ENCODE measurements at regions not wholly inside any gene's neighbourhood (a gene's known extent, or its start where the extent isn't known, plus 50 kb on each side); places are given as distances from the start of the nearest gene placed in this dataset.

DNA sequence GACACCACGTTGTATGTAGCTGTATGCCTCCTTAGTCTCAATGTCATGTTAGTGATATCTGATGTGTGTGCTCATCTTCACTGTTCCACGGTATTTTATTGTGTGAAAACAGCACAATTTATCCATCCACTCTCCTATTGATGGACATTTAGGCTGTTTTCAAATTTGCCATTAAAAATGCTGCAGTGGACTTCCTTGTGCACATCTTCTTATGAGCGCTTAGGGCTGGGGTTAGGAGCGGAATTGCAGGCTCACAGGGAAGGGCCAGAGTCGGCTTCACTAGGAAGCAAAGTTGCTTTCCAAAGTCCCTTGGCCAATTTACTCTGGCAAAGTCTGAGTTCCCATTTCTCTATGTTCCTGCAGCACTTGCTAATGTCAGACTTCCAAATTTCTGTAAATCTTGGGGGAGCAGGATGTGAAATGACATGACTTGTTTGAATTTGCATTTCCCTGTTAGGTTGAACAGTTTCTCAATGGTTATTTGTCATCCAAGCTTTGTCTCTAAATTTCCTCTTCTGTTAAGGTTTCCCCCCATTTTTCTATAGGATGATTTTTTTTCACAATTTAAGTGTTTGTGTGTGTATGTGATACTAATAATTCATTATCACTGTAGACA, 75.4 kb downstream of the MYEOV start:
- ATAC-seq (replicated peaks in 1 of 2) (no peak), DNase-seq (no peak)
- Mint-ChIP-seq H3K4me3 (no peak overlapping the region), H3K27ac (no peak overlapping the region), H3K9me3 (peaks cover 0 to 6% of the 10 kb centered on the region in 2 donors), H3K27me3 (ENCODE audit: low read depth) (no peaks in the 10 kb centered on the region), H3K4me1 (ENCODE audit: low read depth) (no peaks in the 10 kb centered on the region), H3K36me3 (ENCODE audit: insufficient read depth in 2 of 2) (no peaks in the 10 kb centered on the region)

DNA sequence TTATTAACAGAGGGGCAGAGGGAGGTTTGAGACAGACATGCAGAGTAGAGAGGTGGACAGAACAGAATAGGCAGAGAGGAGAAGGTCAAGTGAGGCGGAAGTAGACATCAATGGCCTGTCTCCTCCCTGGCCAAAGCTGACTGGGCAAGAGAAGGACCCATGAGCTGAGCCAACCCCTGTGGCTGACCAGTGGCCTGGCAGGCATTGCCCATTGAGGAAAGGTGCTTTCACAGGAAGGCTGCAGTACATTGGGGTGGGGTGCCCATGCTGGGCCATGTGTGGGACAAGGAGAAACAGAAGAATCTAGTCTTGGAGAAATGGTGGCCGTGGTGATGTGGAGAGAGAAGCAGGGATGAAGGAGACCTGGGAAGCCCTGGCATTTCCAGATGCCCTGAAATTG, 76.0 kb downstream of the MYEOV start:
- Mint-ChIP-seq H3K27me3 (ENCODE audit: low read depth) (no peaks in the 10 kb centered on the region), H3K9me3 (peaks cover 0 to 6% of the 10 kb centered on the region in 2 donors), H3K4me3 (no peak overlapping the region), H3K27ac (no peak overlapping the region), H3K36me3 (ENCODE audit: insufficient read depth in 2 of 2) (no peaks in the 10 kb centered on the region), H3K4me1 (ENCODE audit: low read depth) (no peaks in the 10 kb centered on the region)
- ATAC-seq (replicated peaks in 1 of 2) (no peak), DNase-seq (no peak)

DNA sequence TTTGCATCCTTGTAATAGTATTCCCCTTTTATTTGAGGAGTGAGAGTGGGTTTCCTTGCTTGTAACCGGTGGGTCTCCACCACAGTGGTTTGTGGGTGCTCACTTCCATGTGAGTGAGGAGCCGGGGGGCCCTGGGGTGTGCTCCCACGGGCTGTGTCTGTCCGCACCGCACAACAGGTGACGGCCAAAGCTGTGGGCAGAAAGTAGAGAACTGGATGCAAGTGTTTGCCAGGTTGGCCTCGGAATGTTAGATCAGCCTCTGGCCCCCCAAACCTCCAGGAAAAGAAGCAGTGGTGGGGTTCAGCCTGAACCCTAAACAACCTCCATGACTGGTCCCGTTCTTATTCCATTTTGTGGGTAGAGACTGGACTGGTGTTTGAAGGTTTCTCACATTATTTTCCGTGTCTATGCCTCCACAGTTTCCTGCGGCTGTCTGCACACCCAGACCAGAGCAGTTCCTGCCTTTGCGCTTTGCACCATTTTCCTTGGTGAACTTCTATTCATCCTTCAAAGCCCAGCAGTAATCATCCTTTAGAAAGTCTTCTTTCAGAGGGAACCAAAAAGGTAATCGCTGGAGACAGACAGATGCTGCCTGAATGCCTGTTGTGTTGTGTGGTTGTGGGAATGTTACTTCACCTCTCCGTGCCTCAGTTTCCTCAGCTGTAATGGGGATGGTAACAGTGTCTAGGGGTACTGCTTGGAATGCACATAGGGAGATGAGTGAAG, 77.2 kb downstream of the MYEOV start:
- H3K36me3 Mint-ChIP-seq (ENCODE audit: insufficient read depth in 2 of 2): no peaks in the 10 kb centered on the region
- DNase-seq (no peak), ATAC-seq (replicated peaks in 1 of 2) (no peak)
- peaks cover 0 to 6% of the 10 kb centered on the region in 2 donors for H3K9me3 Mint-ChIP-seq
- no peaks in the 10 kb centered on the region for H3K4me1 Mint-ChIP-seq (ENCODE audit: low read depth)
- H3K27ac Mint-ChIP-seq: no peak overlapping the region
- H3K27me3 Mint-ChIP-seq (ENCODE audit: low read depth): no peaks in the 10 kb centered on the region
- H3K4me3 Mint-ChIP-seq: no peak overlapping the region

DNA sequence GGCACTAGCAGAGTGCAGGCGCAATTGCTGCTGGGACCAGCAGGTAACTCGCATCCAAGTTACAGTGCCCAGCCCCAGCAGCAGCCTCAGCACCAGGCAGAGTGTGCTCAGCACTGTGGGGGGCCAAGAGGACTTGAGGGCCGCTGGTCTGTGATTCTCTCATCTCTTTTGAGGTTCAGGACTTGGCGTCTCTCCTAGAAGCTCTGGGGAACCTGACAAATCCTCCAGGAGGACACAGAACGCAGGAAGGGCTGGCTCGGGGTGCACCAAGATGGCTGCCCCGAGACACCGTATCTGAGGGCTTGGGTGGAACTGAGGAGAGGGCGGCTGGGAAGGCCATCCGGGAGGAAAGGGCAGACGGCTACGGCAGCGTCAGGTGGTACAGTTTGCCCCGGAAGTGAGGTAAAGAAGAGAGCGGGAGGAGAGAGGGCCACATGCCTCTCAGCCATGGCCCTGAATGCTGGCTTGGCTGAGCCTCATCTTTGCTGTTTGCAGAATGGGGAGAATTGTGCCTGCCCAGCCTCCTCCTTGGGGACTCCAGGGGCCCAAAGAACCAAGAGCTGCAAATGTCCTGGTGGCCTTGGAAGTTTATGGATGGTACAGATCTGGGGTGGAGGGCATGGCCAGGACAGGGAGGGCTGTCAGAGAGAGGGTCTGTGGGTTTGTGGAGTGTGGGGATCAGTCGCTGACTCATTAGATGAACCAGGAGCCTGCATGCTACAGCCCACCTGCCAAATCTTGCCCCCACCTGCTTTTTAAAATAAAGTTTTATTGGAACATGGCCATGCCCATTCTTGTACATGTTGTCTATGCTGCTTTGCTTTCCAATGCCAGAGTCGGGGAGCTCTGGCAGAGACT, 78.0 kb downstream of the MYEOV start:
- H3K27ac Mint-ChIP-seq: no peak overlapping the region
- no peak for ATAC-seq (replicated peaks in 1 of 2)
- H3K36me3 Mint-ChIP-seq (ENCODE audit: insufficient read depth in 2 of 2): no peaks in the 10 kb centered on the region
- peaks cover 0 to 6% of the 10 kb centered on the region in 2 donors for H3K9me3 Mint-ChIP-seq
- H3K4me3 Mint-ChIP-seq: no peak overlapping the region
- H3K27me3 Mint-ChIP-seq (ENCODE audit: low read depth): no peaks in the 10 kb centered on the region
- no peak for DNase-seq
- no peaks in the 10 kb centered on the region for H3K4me1 Mint-ChIP-seq (ENCODE audit: low read depth)

DNA sequence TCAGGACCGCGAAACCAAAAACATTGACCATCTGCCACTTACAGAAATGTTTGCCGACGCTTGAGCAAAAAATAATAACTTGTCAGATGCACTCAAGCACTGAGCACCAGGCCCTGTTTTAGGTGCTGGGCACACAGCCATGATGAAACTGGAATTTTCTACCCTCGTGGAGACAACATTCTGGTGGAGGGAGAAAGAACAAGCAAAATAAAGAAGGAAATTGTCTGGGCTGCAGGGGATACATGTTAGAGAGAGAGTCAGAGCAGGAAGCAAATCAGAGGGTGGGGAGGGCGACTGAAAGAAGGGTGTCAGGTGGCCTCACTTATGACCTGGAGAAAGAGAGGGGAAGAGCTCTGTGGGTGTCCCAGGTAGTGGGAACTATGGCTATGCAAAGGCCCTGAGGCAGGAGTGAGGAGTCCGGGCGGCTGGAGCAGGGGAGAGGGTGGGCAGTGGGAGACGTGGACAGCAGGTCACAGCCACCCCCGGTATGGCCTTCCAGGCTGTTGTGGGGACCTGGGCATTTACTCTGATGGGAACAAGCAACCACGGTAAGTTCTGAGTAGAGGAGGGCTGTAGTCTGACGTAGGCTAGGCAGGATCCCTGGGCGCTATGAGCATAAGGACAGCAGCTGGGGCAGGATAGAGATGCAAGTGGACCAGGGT, 78.8 kb downstream of the MYEOV start:
- Mint-ChIP-seq H3K27ac (no peak overlapping the region), H3K9me3 (peaks cover 0 to 6% of the 10 kb centered on the region in 2 donors), H3K27me3 (ENCODE audit: low read depth) (no peaks in the 10 kb centered on the region), H3K4me3 (no peak overlapping the region), H3K36me3 (ENCODE audit: insufficient read depth in 2 of 2) (no peaks in the 10 kb centered on the region), H3K4me1 (ENCODE audit: low read depth) (no peaks in the 10 kb centered on the region)
- DNase-seq (no peak), ATAC-seq (replicated peaks in 1 of 2) (no peak)

DNA sequence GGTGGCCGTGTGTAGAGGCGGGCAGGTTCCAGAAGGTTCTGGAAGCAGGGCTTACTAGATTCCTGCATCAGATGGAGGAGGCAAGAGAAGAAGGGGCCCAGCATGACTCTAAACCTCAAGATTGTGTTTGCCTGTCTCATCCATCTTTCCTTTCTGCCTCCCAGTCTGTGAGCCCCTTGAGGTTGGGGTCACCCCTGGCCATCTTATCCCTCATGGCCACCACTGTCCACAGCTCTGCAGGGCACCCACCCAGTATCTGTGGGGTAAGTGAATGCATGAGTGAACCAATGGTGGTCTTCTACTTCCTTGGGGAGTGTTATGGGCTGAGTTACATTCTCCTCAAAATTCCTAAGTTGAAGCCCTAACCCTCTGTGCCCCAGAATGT, 79.3 kb downstream of the MYEOV start:
- Mint-ChIP-seq H3K9me3 (peaks cover 0 to 6% of the 10 kb centered on the region in 2 donors), H3K27ac (no peak overlapping the region), H3K36me3 (ENCODE audit: insufficient read depth in 2 of 2) (no peaks in the 10 kb centered on the region), H3K27me3 (ENCODE audit: low read depth) (no peaks in the 10 kb centered on the region), H3K4me1 (ENCODE audit: low read depth) (no peaks in the 10 kb centered on the region), H3K4me3 (no peak overlapping the region)
- DNase-seq (no peak), ATAC-seq (replicated peaks in 1 of 2) (no peak)

DNA sequence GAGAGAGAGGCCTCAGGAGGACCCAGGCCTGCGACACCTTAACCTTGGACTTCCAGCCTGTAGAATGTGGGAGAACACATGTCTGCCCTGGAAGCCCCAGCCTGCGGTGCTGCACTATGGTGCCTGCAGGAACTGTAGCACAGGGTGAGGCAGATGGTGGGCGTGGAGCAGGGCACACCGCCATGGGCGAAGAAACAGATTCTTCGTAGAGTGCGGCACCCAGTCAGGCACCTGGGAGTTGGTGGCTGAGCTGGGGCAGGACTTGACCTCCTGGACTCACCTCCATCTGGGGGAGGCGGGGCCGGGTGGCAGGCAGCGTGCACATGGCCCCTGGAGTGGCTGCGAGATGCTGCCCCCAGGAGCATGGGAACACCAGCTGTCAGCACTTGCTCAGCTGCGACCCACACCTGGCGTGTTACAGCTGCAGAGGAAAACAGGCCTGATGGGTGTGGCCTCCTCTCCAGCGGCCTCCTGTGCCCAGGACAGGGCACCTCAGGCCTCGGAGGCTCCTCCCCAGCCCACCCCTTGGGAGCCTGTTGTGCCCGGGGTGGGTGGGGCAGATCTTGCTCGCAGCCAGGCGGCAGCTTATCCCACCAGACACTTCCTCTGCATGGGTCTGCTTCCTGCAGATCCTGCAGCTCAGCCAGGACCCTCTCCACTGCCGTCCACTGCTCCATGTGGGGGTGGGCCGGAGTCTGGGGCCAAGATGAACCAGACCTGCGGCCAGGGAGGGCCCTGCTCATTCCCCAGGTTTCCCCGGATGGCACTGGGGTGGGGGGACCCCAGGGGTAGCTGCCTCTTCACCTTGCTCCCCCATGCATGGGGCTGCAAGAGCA, 80.4 kb downstream of the MYEOV start:
- no peaks in the 10 kb centered on the region for H3K36me3 Mint-ChIP-seq (ENCODE audit: insufficient read depth in 2 of 2)
- no peak overlapping the region for H3K4me3 Mint-ChIP-seq
- H3K27ac Mint-ChIP-seq: no peak overlapping the region
- H3K4me1 Mint-ChIP-seq (ENCODE audit: low read depth): no peaks in the 10 kb centered on the region
- peaks cover 0 to 2% of the 10 kb centered on the region in 2 donors for H3K9me3 Mint-ChIP-seq
- H3K27me3 Mint-ChIP-seq (ENCODE audit: low read depth): no peaks in the 10 kb centered on the region
- ATAC-seq (replicated peaks in 1 of 2) (no peak), DNase-seq (no peak)

DNA sequence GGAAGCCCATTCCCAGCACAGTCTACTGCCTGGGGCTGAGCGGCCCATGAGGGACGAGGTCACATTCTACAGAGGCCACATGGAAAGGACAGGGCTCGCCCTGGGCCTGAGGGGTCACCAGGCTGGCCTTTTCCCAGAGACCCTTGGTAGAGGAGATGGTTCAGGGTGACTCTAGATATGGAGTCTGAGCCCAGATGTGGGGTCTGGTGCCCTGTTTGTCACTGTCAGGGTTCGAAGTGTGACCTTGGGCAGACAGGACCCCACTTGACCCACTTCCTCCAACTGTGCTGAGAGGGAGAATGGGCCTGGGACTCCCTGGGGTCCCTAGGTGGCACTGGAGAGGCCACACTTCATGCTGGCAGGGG, 81.0 kb downstream of the MYEOV start:
- no peaks in the 10 kb centered on the region for H3K27me3 Mint-ChIP-seq (ENCODE audit: low read depth)
- ATAC-seq (replicated peaks in 1 of 2) (no peak), DNase-seq (no peak)
- H3K4me1 Mint-ChIP-seq (ENCODE audit: low read depth): no peaks in the 10 kb centered on the region
- H3K36me3 Mint-ChIP-seq (ENCODE audit: insufficient read depth in 2 of 2): no peaks in the 10 kb centered on the region
- no peak overlapping the region for H3K27ac Mint-ChIP-seq
- H3K9me3 Mint-ChIP-seq: no peaks in the 10 kb centered on the region
- no peak overlapping the region for H3K4me3 Mint-ChIP-seq

DNA sequence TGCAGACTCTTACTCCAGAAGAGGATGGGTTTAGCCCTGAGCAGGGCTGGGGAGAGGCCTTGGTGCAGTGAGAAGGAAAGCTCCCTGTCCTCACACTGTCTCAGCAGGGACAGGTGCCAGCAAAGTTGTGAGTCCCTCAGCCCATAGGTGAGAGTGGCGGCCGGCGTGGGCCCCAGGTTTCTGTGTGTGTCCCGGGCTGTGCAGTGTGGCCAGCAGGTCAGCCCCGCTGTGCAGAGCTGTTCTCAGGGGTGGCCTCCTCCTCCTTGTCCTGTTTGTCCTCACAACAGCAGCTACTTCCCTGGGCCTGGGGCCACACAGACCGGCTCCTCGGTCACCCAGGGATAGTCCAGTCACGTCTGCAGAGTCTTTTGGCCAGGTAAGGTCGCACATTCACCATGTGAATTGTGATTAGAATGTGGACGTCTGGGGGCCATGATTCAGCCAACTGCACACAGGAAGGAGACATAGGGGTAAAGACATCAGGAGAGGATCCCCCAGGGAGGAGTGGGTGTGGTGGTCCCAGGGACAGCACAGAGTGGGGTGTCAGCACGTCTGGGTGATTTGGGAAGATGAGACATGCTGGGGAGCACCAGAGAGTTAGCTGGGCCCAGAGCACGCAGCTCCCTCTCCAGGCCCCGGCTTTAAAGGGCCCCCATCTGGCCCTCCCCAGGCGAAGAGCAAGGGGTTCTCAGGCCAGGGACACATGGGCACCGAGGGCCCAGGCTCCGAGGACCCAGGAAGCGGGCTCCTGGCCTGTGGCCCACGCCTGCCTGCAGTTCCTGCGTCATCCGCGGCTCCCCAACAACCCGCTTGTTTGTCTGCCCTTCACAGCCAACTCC, 81.6 kb downstream of the MYEOV start:
- Mint-ChIP-seq H3K27me3 (ENCODE audit: low read depth) (no peaks in the 10 kb centered on the region), H3K9me3 (no peaks in the 10 kb centered on the region), H3K4me3 (no peak overlapping the region), H3K27ac (no peak overlapping the region), H3K36me3 (ENCODE audit: insufficient read depth in 2 of 2) (no peaks in the 10 kb centered on the region), H3K4me1 (ENCODE audit: low read depth) (no peaks in the 10 kb centered on the region)
- ATAC-seq (replicated peaks in 1 of 2) (no peak), DNase-seq (no peak)

DNA sequence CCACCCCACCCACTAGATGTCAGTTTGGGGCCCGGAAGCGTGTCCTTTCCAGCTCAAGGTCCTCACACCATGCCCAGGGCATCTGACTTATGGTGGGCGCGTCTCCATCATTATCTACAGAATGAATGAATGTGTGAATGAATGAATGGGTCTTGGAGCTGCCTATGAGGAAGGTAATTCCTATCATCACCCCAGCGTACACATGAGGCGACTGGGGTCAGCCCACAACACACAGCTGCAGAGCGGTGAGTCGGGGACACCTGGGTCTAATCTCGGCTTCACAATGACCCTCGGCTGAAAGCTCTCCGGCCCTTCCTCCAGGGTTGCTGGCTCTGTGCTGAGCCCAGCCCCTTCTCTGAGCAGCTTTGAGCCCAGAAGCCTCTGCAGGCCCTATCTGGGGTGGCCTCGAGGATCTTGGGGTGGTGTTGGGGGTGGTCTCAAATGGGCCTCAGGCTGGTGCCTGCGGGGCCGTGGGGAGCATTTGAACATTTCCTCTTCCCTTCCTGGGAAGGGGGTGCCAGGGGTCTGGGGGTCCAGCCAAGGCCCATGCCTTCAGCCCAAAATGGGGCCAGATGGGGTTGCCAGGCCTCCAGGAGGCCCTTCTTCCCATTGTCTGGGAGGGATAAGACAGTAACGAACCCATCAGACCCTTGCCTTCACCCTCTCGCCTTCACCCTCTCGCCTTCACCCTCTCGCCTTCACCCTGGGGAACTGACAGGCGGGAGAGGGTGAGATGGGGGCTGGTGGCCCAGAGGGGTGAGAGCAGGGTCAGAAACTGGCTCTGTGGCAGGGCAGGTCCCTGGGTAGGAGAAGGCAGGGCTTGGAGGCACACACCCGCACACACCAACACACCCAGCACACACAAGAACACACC, 82.4 kb downstream of the MYEOV start:
- no peaks in the 10 kb centered on the region for H3K4me1 Mint-ChIP-seq (ENCODE audit: low read depth)
- no peaks in the 10 kb centered on the region for H3K27me3 Mint-ChIP-seq (ENCODE audit: low read depth)
- ATAC-seq (replicated peaks in 1 of 2) (no peak), DNase-seq (no peak)
- H3K9me3 Mint-ChIP-seq: no peaks in the 10 kb centered on the region
- H3K36me3 Mint-ChIP-seq (ENCODE audit: insufficient read depth in 2 of 2): no peaks in the 10 kb centered on the region
- H3K27ac Mint-ChIP-seq: no peak overlapping the region
- H3K4me3 Mint-ChIP-seq: no peak overlapping the region

Measured in activated T-cell treated with anti-CD3 and anti-CD28 coated beads, Interleukin-2, amount 50 U/mL, for 72 hours (primary cell).